Prostate gland (tissue), 2 donors: ENCODE measurements at regions not wholly inside any gene's neighbourhood (a gene's known extent, or its start where the extent isn't known, plus 50 kb on each side); places are given as distances from the start of the nearest gene placed in this dataset.

Experiments used
- CTCF ChIP-seq, 4 experiments: fragments of 200-600 bp in 2 of 4; fragments of 450-650 bp in 2 of 4; sonication (generic) in 2 of 4; IDR thresholded peaks; 1 replicate in 3 of 4; 2 replicates in 1 of 4; pipeline ENCODE4 v1.5.1; 2016 to 2019; ENCODE audit warnings: antibody characterized with exemption in 4 of 4, mild to moderate bottlenecking in 2 of 4, moderate library complexity in 2 of 4
- POLR2AphosphoS5 ChIP-seq: sonication (generic); formaldehyde crosslinking; IDR thresholded peaks from one replicate; pipeline ENCODE4 v1.6.1; 2017; ENCODE audit warnings: antibody characterized with exemption

GRCh38 chr6:145427232-145427631 is 308.1 kb downstream of the EPM2A start:
- TF ChIP-seq CTCF (IDR thresholded peaks at IDR 0.05) (no peak), POLR2AphosphoS5 (no peak)
